HG03442 (cell line): ENCODE measurements at regions not wholly inside any gene's neighbourhood (a gene's known extent, or its start where the extent isn't known, plus 50 kb on each side); places are given as distances from the start of the nearest gene placed in this dataset.
"Not testable (repeated sequence)": the region's sequence is repeated elsewhere in the genome, so short reads cannot be mapped to it uniquely, and the experiment has no call there.

ENCODE experiments used
- ATAC-seq: cut with Tn5 transposase; IDR thresholded peaks from one replicate; pipeline ENCODE4 v1.9.1; 2021; ENCODE audit warnings: mild to moderate bottlenecking, moderate library complexity; ENCODE audit not compliant: unreplicated experiment

- ATAC-seq: no peak
Observed at GRCh38 chr20:22814471-22815205, 220.5 kb upstream of the SSTR4 start.

- ATAC-seq: no peak
Observed at GRCh38 chr20:22815206-22815551, 219.9 kb upstream of the SSTR4 start.

GRCh38 chr20:22815603-22816315 lies 219.4 kb upstream of the SSTR4 start:
- ATAC-seq: no peak

- ATAC-seq: no peak
Observed at GRCh38 chr20:22818636-22819035, 216.5 kb upstream of the SSTR4 start.

- ATAC-seq: no peak
Observed at GRCh38 chr20:22819112-22819511, 216.0 kb upstream of the SSTR4 start.

- no peak for ATAC-seq
Observed at GRCh38 chr20:22819784-22820183, 215.3 kb upstream of the SSTR4 start.

GRCh38 chr20:22821081-22821727 lies 213.9 kb upstream of the SSTR4 start:
- no peak for ATAC-seq

GRCh38 chr20:22821796-22822195 lies 213.3 kb upstream of the SSTR4 start:
- no peak for ATAC-seq

- ATAC-seq: no peak
Observed at GRCh38 chr20:22823119-22823518, 212.0 kb upstream of the SSTR4 start.

- no peak for ATAC-seq
Observed at GRCh38 chr20:22824077-22824476, 211.0 kb upstream of the SSTR4 start.

GRCh38 chr20:22825076-22825475 lies 210.0 kb upstream of the SSTR4 start:
- ATAC-seq: no peak

GRCh38 chr20:22825546-22825945 lies 209.6 kb upstream of the SSTR4 start:
- no peak for ATAC-seq

GRCh38 chr20:22826306-22827230 lies 208.5 kb upstream of the SSTR4 start:
- ATAC-seq: no peak

GRCh38 chr20:22827916-22828315 lies 207.2 kb upstream of the SSTR4 start:
- ATAC-seq: no peak

- no peak for ATAC-seq
Observed at GRCh38 chr20:22829356-22829755, 205.8 kb upstream of the SSTR4 start.

- ATAC-seq: no peak
Observed at GRCh38 chr20:22830138-22830537, 205.0 kb upstream of the SSTR4 start.

GRCh38 chr20:22830715-22831114 lies 204.4 kb upstream of the SSTR4 start:
- not testable (repeated sequence) for ATAC-seq

- no peak for ATAC-seq
Observed at GRCh38 chr20:22833851-22834250, 201.3 kb upstream of the SSTR4 start.

- ATAC-seq: no peak
Observed at GRCh38 chr20:22834651-22835256, 200.4 kb upstream of the SSTR4 start.

GRCh38 chr20:22836211-22836610 lies 198.9 kb upstream of the SSTR4 start:
- no peak for ATAC-seq

- no peak for ATAC-seq
Observed at GRCh38 chr20:22836877-22837276, 198.2 kb upstream of the SSTR4 start.
